ENCODE measurements at regions not wholly inside any gene's neighbourhood (a gene's known extent, or its start where the extent isn't known, plus 50 kb on each side); places are given as distances from the start of the nearest gene placed in this dataset.

- no peaks in the 10 kb centered on the region for H3K9me3 ChIP-seq (ENCODE audit: control insufficient read depth, low read length)
- no peak overlapping the region for H3K27ac ChIP-seq
- no peaks in the 10 kb centered on the region for H3K4me1 ChIP-seq
- H3K9ac ChIP-seq, result no peak overlapping the region
- H3K36me3 ChIP-seq (ENCODE audit: control insufficient read depth, insufficient read depth, low read length), result no peaks in the 10 kb centered on the region
- no peaks in the 10 kb centered on the region for H3K79me2 ChIP-seq
- H3K4me2 ChIP-seq (ENCODE audit: low read length), result no peak overlapping the region
- no peak overlapping the region for H2AFZ ChIP-seq
- H3K27me3 ChIP-seq (ENCODE audit: control insufficient read depth, insufficient read depth, low read length), result no peaks in the 10 kb centered on the region
- TF ChIP-seq CTCF (IDR thresholded peaks at IDR 0.05), result no peak
- H3K4me3 ChIP-seq (ENCODE audit: low read depth, low read length), result no peak overlapping the region
These were observed 2105.9 kb downstream of the ARAP2 start for GRCh38 chr4:34138385-34138784.

- H3K4me1 ChIP-seq, result no peaks in the 10 kb centered on the region
- no peak overlapping the region for H3K4me2 ChIP-seq (ENCODE audit: low read length)
- H3K27ac ChIP-seq, result no peak overlapping the region
- H3K36me3 ChIP-seq (ENCODE audit: control insufficient read depth, insufficient read depth, low read length), result no peaks in the 10 kb centered on the region
- no peak for TF ChIP-seq CTCF (IDR thresholded peaks at IDR 0.05)
- no peaks in the 10 kb centered on the region for H3K79me2 ChIP-seq
- H3K4me3 ChIP-seq (ENCODE audit: low read depth, low read length), result no peak overlapping the region
- no peaks in the 10 kb centered on the region for H3K27me3 ChIP-seq (ENCODE audit: control insufficient read depth, insufficient read depth, low read length)
- no peaks in the 10 kb centered on the region for H3K9me3 ChIP-seq (ENCODE audit: control insufficient read depth, low read length)
- H2AFZ ChIP-seq, result no peak overlapping the region
- no peak overlapping the region for H3K9ac ChIP-seq
These were observed 2105.0 kb downstream of the ARAP2 start for GRCh38 chr4:34139346-34139745.

- Histone ChIP-seq H3K4me3 (ENCODE audit: low read depth, low read length) (no peak overlapping the region), H3K4me2 (ENCODE audit: low read length) (no peak overlapping the region), H3K9ac (no peak overlapping the region), H3K27me3 (ENCODE audit: control insufficient read depth, insufficient read depth, low read length) (no peaks in the 10 kb centered on the region), H3K9me3 (ENCODE audit: control insufficient read depth, low read length) (no peaks in the 10 kb centered on the region), H3K36me3 (ENCODE audit: control insufficient read depth, insufficient read depth, low read length) (no peaks in the 10 kb centered on the region), H3K79me2 (no peaks in the 10 kb centered on the region), H3K27ac (no peak overlapping the region), H3K4me1 (no peaks in the 10 kb centered on the region), H2AFZ (no peak overlapping the region)
- no peak for TF ChIP-seq CTCF (IDR thresholded peaks at IDR 0.05)
These were observed 2095.9 kb downstream of the ARAP2 start for GRCh38 chr4:34148322-34148908.

GRCh38 chr4:34157547-34157946, 2086.8 kb downstream of the ARAP2 start:
- no peak for TF ChIP-seq CTCF (IDR thresholded peaks at IDR 0.05)
- no peak overlapping the region for H3K27ac ChIP-seq
- no peak overlapping the region for H3K4me2 ChIP-seq (ENCODE audit: low read length)
- H3K36me3 ChIP-seq (ENCODE audit: control insufficient read depth, insufficient read depth, low read length), result no peaks in the 10 kb centered on the region
- no peaks in the 10 kb centered on the region for H3K79me2 ChIP-seq
- H3K4me3 ChIP-seq (ENCODE audit: low read depth, low read length), result no peak overlapping the region
- no peaks in the 10 kb centered on the region for H3K4me1 ChIP-seq
- H3K9ac ChIP-seq, result no peak overlapping the region
- no peaks in the 10 kb centered on the region for H3K27me3 ChIP-seq (ENCODE audit: control insufficient read depth, insufficient read depth, low read length)
- H2AFZ ChIP-seq, result no peak overlapping the region
- no peaks in the 10 kb centered on the region for H3K9me3 ChIP-seq (ENCODE audit: control insufficient read depth, low read length)

GRCh38 chr4:34158878-34159277, 2085.4 kb downstream of the ARAP2 start:
- no peaks in the 10 kb centered on the region for H3K27me3 ChIP-seq (ENCODE audit: control insufficient read depth, insufficient read depth, low read length)
- H3K4me2 ChIP-seq (ENCODE audit: low read length), result no peak overlapping the region
- H2AFZ ChIP-seq, result no peak overlapping the region
- H3K4me3 ChIP-seq (ENCODE audit: low read depth, low read length), result no peak overlapping the region
- no peak overlapping the region for H3K27ac ChIP-seq
- H3K4me1 ChIP-seq, result no peaks in the 10 kb centered on the region
- no peaks in the 10 kb centered on the region for H3K79me2 ChIP-seq
- H3K9ac ChIP-seq, result no peak overlapping the region
- no peaks in the 10 kb centered on the region for H3K9me3 ChIP-seq (ENCODE audit: control insufficient read depth, low read length)
- no peaks in the 10 kb centered on the region for H3K36me3 ChIP-seq (ENCODE audit: control insufficient read depth, insufficient read depth, low read length)
- TF ChIP-seq CTCF (IDR thresholded peaks at IDR 0.05), result no peak
